Endodermal cell (in vitro differentiated cells): ENCODE measurements at regions not wholly inside any gene's neighbourhood (a gene's known extent, or its start where the extent isn't known, plus 50 kb on each side); places are given as distances from the start of the nearest gene placed in this dataset.

Source experiments
- DNase-seq: peaks from one replicate; pipeline ENCODE4 v3.0.0-alpha.2; 2017
- H3K27ac ChIP-seq: 2 replicates; pipeline ENCODE4 v1.5.1; 2013; ENCODE audit warnings: mild to moderate bottlenecking, low read depth, low read length, moderate library complexity
- H3K27me3 ChIP-seq: 2 replicates; pipeline ENCODE4 v1.6.1; 2013; ENCODE audit warnings: mild to moderate bottlenecking, low read length, moderate library complexity; ENCODE audit not compliant: insufficient read depth, control insufficient read depth, poor library complexity, severe bottlenecking
- H3K36me3 ChIP-seq: 2 replicates; pipeline ENCODE4 v1.7.0; 2013; ENCODE audit warnings: mild to moderate bottlenecking, low read length, moderate library complexity; ENCODE audit not compliant: control insufficient read depth, insufficient read depth
- H3K4me1 ChIP-seq: one replicate; pipeline ENCODE4 v1.7.0; 2013; ENCODE audit warnings: low read length; ENCODE audit not compliant: control insufficient read depth, insufficient read depth
- H3K4me3 ChIP-seq: 2 replicates; pipeline ENCODE4 v1.5.1; 2013; ENCODE audit warnings: mild to moderate bottlenecking, low read length, moderate library complexity
- H3K9ac ChIP-seq: 2 replicates; pipeline ENCODE4 v1.6.1; 2013; ENCODE audit warnings: mild to moderate bottlenecking, low read length, moderate library complexity; ENCODE audit not compliant: poor library complexity, severe bottlenecking; ENCODE audit errors: extremely low read depth
- H3K9me3 ChIP-seq: 2 replicates; pipeline ENCODE4 v1.6.1; 2013; ENCODE audit warnings: mild to moderate bottlenecking, low read length, moderate library complexity; ENCODE audit not compliant: control insufficient read depth
- H3K27ac Mint-ChIP-seq: 2 replicates; pipeline ENCODE4 v1.8.0; 2020; ENCODE audit warnings: mixed read lengths
- H3K27me3 Mint-ChIP-seq: 2 replicates; pipeline ENCODE4 v1.8.0; 2021; ENCODE audit warnings: mild to moderate bottlenecking, mixed read lengths; ENCODE audit not compliant: insufficient read depth
- H3K36me3 Mint-ChIP-seq: 2 replicates; pipeline ENCODE4 v1.8.0; 2020; ENCODE audit warnings: low read depth, mixed read lengths
- H3K4me1 Mint-ChIP-seq: 2 replicates; pipeline ENCODE4 v1.8.0; 2020; ENCODE audit warnings: mixed read lengths
- H3K4me3 Mint-ChIP-seq: 2 replicates; pipeline ENCODE4 v1.8.0; 2020; ENCODE audit warnings: mild to moderate bottlenecking, moderate library complexity, mixed read lengths
- H3K9me3 Mint-ChIP-seq: 2 replicates; pipeline ENCODE4 v1.8.0; 2020; ENCODE audit warnings: mild to moderate bottlenecking, mixed read lengths
- CTCF ChIP-seq: fragments of 200-600 bp; sonication (generic); conservative IDR thresholded peaks from 2 replicates; pipeline ENCODE4 v1.5.0; 2021; ENCODE audit warnings: antibody characterized with exemption, mild to moderate bottlenecking
- WGBS, 2 experiments: methylation state at CpG; one replicate each; pipeline versions ENCODE4 v1.1.5 to v1.1.7; 2013; ENCODE audit warnings: missing lambda C conversion rate in 2 of 2, mixed read lengths in 1 of 2; ENCODE audit not compliant: insufficient coverage in 1 of 2, insufficient read length in 1 of 2; 5-methylcytosine and 5-hydroxymethylcytosine counted together

GRCh38 chr3:76495216-76495615, 544.7 kb upstream of the ROBO2 start:
- Histone ChIP-seq H3K4me3 (no peak overlapping the region), H3K27me3 (no peaks in the 10 kb centered on the region), H3K4me1 (no peaks in the 10 kb centered on the region), H3K9me3 (peaks cover 8% of the 10 kb centered on the region), H3K36me3 (no peaks in the 10 kb centered on the region), H3K9ac (no peak overlapping the region), H3K27ac (no peak overlapping the region)
- TF ChIP-seq CTCF, result no peak
- WGBS, 2 experiments, result 60 to 93% methylated on average over 1 to 2 of the region's 2 CpGs
- Mint-ChIP-seq H3K9me3 (peaks cover 2% of the 10 kb centered on the region), H3K4me3 (no peak overlapping the region), H3K27me3 (no peaks in the 10 kb centered on the region), H3K4me1 (no peaks in the 10 kb centered on the region), H3K36me3 (no peaks in the 10 kb centered on the region), H3K27ac (no peak overlapping the region)
- no peak for DNase-seq

- no peaks in the 10 kb centered on the region for H3K36me3 ChIP-seq
- no peak overlapping the region for H3K4me3 ChIP-seq
- peak overlapping the region; percentile 48 for H3K9ac ChIP-seq
- no peak for TF ChIP-seq CTCF
- WGBS, 2 experiments, result 60 to 71% methylated on average over 3 of the region's 3 CpGs
- H3K27ac ChIP-seq, result no peak overlapping the region
- H3K9me3 ChIP-seq, result peaks cover 8% of the 10 kb centered on the region
- H3K4me3 Mint-ChIP-seq, result no peak overlapping the region
- no peaks in the 10 kb centered on the region for H3K36me3 Mint-ChIP-seq
- H3K4me1 Mint-ChIP-seq, result no peaks in the 10 kb centered on the region
- H3K27me3 ChIP-seq, result no peaks in the 10 kb centered on the region
- peaks cover 2% of the 10 kb centered on the region for H3K9me3 Mint-ChIP-seq
- peak overlapping the region; percentile 64 for H3K27ac Mint-ChIP-seq
- no peaks in the 10 kb centered on the region for H3K27me3 Mint-ChIP-seq
- H3K4me1 ChIP-seq, result no peaks in the 10 kb centered on the region
- DNase-seq, result peak; percentile 76
Observed at GRCh38 chr3:76497636-76498035, 542.3 kb upstream of the ROBO2 start.

DNA sequence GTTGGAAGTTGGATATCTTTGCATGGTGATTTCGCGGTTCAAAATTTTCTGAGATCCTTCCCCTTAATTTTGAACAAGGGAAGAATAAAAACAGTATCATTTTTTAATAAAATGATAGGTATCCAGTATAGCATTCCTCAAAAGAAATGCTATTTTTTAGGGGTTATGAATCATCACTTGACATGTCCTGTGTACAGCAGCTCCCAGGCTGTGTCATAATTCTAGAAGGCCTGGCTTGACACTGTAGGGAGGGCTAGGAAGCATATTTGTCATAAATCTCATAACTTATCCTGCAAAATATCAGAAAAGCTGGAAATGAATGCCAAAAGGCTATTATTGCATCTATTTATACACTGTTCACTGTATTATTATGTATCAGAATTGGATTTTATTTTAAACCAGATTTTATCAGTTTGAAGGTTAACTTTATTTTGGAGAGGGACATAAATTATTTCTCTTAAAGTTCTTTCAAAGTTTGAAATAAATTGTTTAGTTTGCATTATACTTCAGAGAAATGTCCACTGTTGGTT, 539.1 kb upstream of the ROBO2 start:
- no peaks in the 10 kb centered on the region for H3K4me1 ChIP-seq
- no peak overlapping the region for H3K27ac Mint-ChIP-seq
- H3K27me3 ChIP-seq, result no peaks in the 10 kb centered on the region
- no peaks in the 10 kb centered on the region for H3K36me3 Mint-ChIP-seq
- H3K27ac ChIP-seq, result no peak overlapping the region
- no peak for DNase-seq
- no peaks in the 10 kb centered on the region for H3K27me3 Mint-ChIP-seq
- no peaks in the 10 kb centered on the region for H3K36me3 ChIP-seq
- WGBS, 2 experiments, result 100% methylated on average over 2 of the region's 2 CpGs; no CpG with 5 or more reads in 1 of the 2 experiments
- H3K4me1 Mint-ChIP-seq, result no peaks in the 10 kb centered on the region
- no peak overlapping the region for H3K4me3 ChIP-seq
- H3K4me3 Mint-ChIP-seq, result no peak overlapping the region
- peaks cover 8% of the 10 kb centered on the region for H3K9me3 ChIP-seq
- no peak overlapping the region for H3K9ac ChIP-seq
- no peak for TF ChIP-seq CTCF
- H3K9me3 Mint-ChIP-seq, result peaks cover 2% of the 10 kb centered on the region
